A549 (cell line): ENCODE measurements at regions not wholly inside any gene's neighbourhood (a gene's known extent, or its start where the extent isn't known, plus 50 kb on each side); places are given as distances from the start of the nearest gene placed in this dataset.

Source experiments
- ATAC-seq, 2 experiments: fragments of 200-7000 bp in 1 of 2; fragments of >200 bp in 1 of 2; cut with Nextera tagmentation in 1 of 2; cut with Tn5 transposase in 1 of 2; 3 replicates each; pipeline versions ENCODE4 v1.8.0 to v1.9.1; 2018 to 2020; ENCODE audit warnings: mild to moderate bottlenecking in 1 of 2, moderate library complexity in 1 of 2
- CTCF ChIA-PET: fragments of 300-600 bp; sonication (Branson Sonifier 250); formaldehyde crosslinking; extraction: SDS; loops from one replicate; lab custom pipeline; 2021; ENCODE audit warnings: antibody characterized with exemption, inconsistent platforms; lab: Yijun Ruan, JAX
- POLR2A ChIA-PET: fragments of 350-600 bp; formaldehyde crosslinking; extraction: SDS; loops from one replicate; lab custom pipeline; 2021; ENCODE audit warnings: antibody characterized with exemption, inconsistent platforms; lab: Yijun Ruan, JAX
- DNase-seq, 2 experiments: peaks; one replicate each; pipeline versions ENCODE4 v3.0.0 to v3.0.0-alpha.2; 2011 to 2016; ENCODE audit warnings: low read depth in 1 of 2, low spot score in 1 of 2
- FAIRE-seq: peaks from 2 replicates; lab custom pipeline; 2011; peaks lifted over from hg19 to GRCh38; lab: Jason Lieb, UNC
- H3K27ac ChIP-seq, 2 experiments: fragments of >200 bp; sonication (Bioruptor Twin); formaldehyde crosslinking; 3 replicates each; pipeline ENCODE4 v1.5.1; 2016 to 2017
- H3K4me1 ChIP-seq: fragments of >200 bp; sonication (Bioruptor Twin); formaldehyde crosslinking; 3 replicates; pipeline ENCODE4 v1.6.1; 2016
- H3K4me2 ChIP-seq: fragments of >200 bp; sonication (Bioruptor Twin); formaldehyde crosslinking; 3 replicates; pipeline ENCODE4 v1.6.1; 2016
- H3K4me3 ChIP-seq: fragments of >200 bp; sonication (Bioruptor Twin); formaldehyde crosslinking; 3 replicates; pipeline ENCODE4 v1.5.1; 2016
- H3K9me3 ChIP-seq: fragments of >200 bp; sonication (Bioruptor Twin); formaldehyde crosslinking; 3 replicates; pipeline ENCODE4 v1.6.1; 2016
- CEBPB ChIP-seq, 2 experiments: fragments of >200 bp in 1 of 2; sonication (Bioruptor Twin) in 1 of 2; formaldehyde crosslinking in 1 of 2; IDR thresholded peaks; 2 replicates each; pipeline ENCODE4 v1.6.1; 2012 to 2016
- CHD4 ChIP-seq: fragments of 200-600 bp; sonication (generic); IDR thresholded peaks from 2 replicates; pipeline ENCODE4 v1.6.1; 2016; ENCODE audit warnings: antibody characterized with exemption, mild to moderate bottlenecking, borderline replicate concordance
- ESRRA ChIP-seq: fragments of 150-350 bp; IDR thresholded peaks from 2 replicates; pipeline ENCODE4 v1.6.1; 2014; ENCODE audit warnings: mild to moderate bottlenecking, low read length, borderline replicate concordance
- GATA3 ChIP-seq: IDR thresholded peaks from 2 replicates; pipeline ENCODE4 v1.6.1; 2012; ENCODE audit warnings: borderline replicate concordance
- HDAC2 ChIP-seq: fragments of 200-600 bp; sonication (generic); IDR thresholded peaks from 2 replicates; pipeline ENCODE4 v1.6.1; 2016
- HEYL ChIP-seq: fragments of 250-450 bp; sonication (Bioruptor Pico); IDR thresholded peaks from 2 replicates; pipeline ENCODE4 v1.8.0; 2021; ENCODE audit warnings: mild to moderate bottlenecking, moderate library complexity
- HOXA7 ChIP-seq: fragments of 250-450 bp; sonication (Bioruptor Pico); IDR thresholded peaks from 2 replicates; pipeline ENCODE4 v1.5.0; 2020; ENCODE audit warnings: mild to moderate bottlenecking, moderate library complexity
- HOXB13 ChIP-seq: fragments of 250-450 bp; sonication (Bioruptor Pico); IDR thresholded peaks from 2 replicates; pipeline ENCODE4 v1.5.0; 2020; ENCODE audit warnings: low read depth, mild to moderate bottlenecking, moderate library complexity
- KDM5A ChIP-seq: fragments of 200-600 bp; sonication (generic); IDR thresholded peaks from 2 replicates; pipeline ENCODE4 v1.6.1; 2016; ENCODE audit warnings: antibody characterized with exemption, mild to moderate bottlenecking
- MAZ ChIP-seq: fragments of 150-350 bp; IDR thresholded peaks from 2 replicates; pipeline ENCODE4 v1.6.1; 2014; ENCODE audit warnings: antibody characterized with exemption, low read depth, low read length, borderline replicate concordance
- NPAS2 ChIP-seq: fragments of 250-450 bp; sonication (Bioruptor Pico); IDR thresholded peaks from 2 replicates; pipeline ENCODE4 v1.8.0; 2022; ENCODE audit warnings: mild to moderate bottlenecking, moderate library complexity, borderline replicate concordance
- POLR2A ChIP-seq: IDR thresholded peaks from 2 replicates; pipeline ENCODE4 v1.6.1; 2012; ENCODE audit warnings: mild to moderate bottlenecking, low read length
- RARB ChIP-seq: fragments of 250-450 bp; sonication (Bioruptor Pico); IDR thresholded peaks from 2 replicates; pipeline ENCODE4 v1.8.0; 2021; ENCODE audit warnings: mild to moderate bottlenecking, moderate library complexity
- RFX5 ChIP-seq: fragments of 450-650 bp; IDR thresholded peaks from 2 replicates; pipeline ENCODE4 v1.7.1; 2014; ENCODE audit warnings: antibody characterized with exemption, mild to moderate bottlenecking, moderate library complexity
- SREBF2 ChIP-seq: fragments of 450-650 bp; IDR thresholded peaks from 2 replicates; pipeline ENCODE4 v1.6.1; 2014; ENCODE audit warnings: mild to moderate bottlenecking, moderate library complexity
- TFCP2L1 ChIP-seq: fragments of 250-450 bp; sonication (Bioruptor Pico); IDR thresholded peaks from 2 replicates; pipeline ENCODE4 v1.5.0; 2021; ENCODE audit warnings: mild to moderate bottlenecking
- ZSCAN20 ChIP-seq: fragments of 250-450 bp; sonication (Bioruptor Pico); IDR thresholded peaks from 2 replicates; pipeline ENCODE4 v1.8.0; 2022; ENCODE audit warnings: mild to moderate bottlenecking, moderate library complexity
- WGBS: methylation state at CpG from one replicate; pipeline ENCODE4 v1.1.6; 2017; ENCODE audit errors: missing lambda C conversion rate; 5-methylcytosine and 5-hydroxymethylcytosine counted together
- TF ChIP-seq, protein P1 (sequence below): fragments of 450-650 bp; IDR thresholded peaks from 2 replicates; pipeline ENCODE4 v1.6.1; 2014; ENCODE audit warnings: antibody characterized with exemption
- TF ChIP-seq, protein P2 (sequence below): fragments of 250-450 bp; sonication (Bioruptor Pico); IDR thresholded peaks from 2 replicates; pipeline ENCODE4 v1.5.0; 2020; ENCODE audit warnings: low read depth, mild to moderate bottlenecking, moderate library complexity
- TF ChIP-seq, protein P3 (sequence below): fragments of >200 bp; sonication (Bioruptor Twin); formaldehyde crosslinking; IDR thresholded peaks from 3 replicates; pipeline ENCODE4 v1.5.1; 2016
- TF ChIP-seq, protein P4 (sequence below): fragments of 250-450 bp; sonication (Bioruptor Pico); IDR thresholded peaks from 2 replicates; pipeline ENCODE4 v1.5.0; 2021; ENCODE audit warnings: mild to moderate bottlenecking, moderate library complexity, borderline replicate concordance

DNA sequence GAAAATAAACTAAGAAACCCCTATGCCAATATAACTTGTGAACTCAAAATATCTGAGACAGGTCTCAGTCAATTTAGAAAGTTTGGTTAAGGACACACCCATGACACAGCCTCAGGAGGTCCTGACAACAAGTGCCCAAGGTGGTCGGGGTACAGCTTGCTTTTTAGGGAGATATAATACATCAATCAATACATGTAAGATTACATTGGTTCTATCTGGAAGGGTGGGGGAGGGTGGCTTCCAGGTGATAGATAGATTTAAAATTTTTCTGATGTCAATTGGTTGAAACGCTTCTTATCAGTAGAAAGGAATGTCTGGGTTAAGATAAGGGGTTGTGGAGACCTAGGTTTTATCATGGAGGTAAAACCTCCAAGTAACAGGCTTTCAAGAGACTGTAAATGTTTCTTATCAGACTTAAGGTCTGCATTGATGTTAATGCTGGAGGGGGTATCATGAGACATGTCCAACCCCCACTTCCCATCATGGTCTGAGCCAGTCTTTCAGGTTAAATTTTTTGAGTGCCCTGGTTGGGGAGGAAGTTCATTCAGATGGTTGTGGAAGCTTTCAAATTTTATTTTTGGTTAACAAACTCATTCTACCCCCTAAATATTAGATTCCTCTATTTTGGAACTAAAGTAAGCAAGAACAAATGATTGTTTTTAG is 82.0 kb upstream of the RASSF8 start:
- Histone ChIP-seq H3K4me2 (no peak overlapping the region), H3K4me3 (no peak overlapping the region), H3K27ac (no peak overlapping the region), H3K9me3 (no peaks in the 10 kb centered on the region), H3K4me1 (no peaks in the 10 kb centered on the region)
- TF ChIP-seq HDAC2, result no peak
- no peak for TF ChIP-seq KDM5A
- TF ChIP-seq, protein P1, sequence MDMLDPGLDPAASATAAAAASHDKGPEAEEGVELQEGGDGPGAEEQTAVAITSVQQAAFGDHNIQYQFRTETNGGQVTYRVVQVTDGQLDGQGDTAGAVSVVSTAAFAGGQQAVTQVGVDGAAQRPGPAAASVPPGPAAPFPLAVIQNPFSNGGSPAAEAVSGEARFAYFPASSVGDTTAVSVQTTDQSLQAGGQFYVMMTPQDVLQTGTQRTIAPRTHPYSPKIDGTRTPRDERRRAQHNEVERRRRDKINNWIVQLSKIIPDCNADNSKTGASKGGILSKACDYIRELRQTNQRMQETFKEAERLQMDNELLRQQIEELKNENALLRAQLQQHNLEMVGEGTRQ, result no peak
- no peak for TF ChIP-seq HEYL (CRISPR knock-in tag)
- TF ChIP-seq GATA3, result no peak
- no peak for TF ChIP-seq MAZ
- no peak for TF ChIP-seq RARB (CRISPR knock-in tag)
- TF ChIP-seq NPAS2 (CRISPR knock-in tag), result no peak
- TF ChIP-seq HOXA7 (CRISPR knock-in tag), result no peak
- no peak for TF ChIP-seq RFX5
- no peak for TF ChIP-seq SREBF2
- no peak for TF ChIP-seq POLR2A
- no peak for TF ChIP-seq CHD4
- TF ChIP-seq ESRRA, result no peak
- TF ChIP-seq, protein P2, sequence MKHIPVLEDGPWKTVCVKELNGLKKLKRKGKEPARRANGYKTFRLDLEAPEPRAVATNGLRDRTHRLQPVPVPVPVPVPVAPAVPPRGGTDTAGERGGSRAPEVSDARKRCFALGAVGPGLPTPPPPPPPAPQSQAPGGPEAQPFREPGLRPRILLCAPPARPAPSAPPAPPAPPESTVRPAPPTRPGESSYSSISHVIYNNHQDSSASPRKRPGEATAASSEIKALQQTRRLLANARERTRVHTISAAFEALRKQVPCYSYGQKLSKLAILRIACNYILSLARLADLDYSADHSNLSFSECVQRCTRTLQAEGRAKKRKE, result no peak
- TF ChIP-seq, protein P3, sequence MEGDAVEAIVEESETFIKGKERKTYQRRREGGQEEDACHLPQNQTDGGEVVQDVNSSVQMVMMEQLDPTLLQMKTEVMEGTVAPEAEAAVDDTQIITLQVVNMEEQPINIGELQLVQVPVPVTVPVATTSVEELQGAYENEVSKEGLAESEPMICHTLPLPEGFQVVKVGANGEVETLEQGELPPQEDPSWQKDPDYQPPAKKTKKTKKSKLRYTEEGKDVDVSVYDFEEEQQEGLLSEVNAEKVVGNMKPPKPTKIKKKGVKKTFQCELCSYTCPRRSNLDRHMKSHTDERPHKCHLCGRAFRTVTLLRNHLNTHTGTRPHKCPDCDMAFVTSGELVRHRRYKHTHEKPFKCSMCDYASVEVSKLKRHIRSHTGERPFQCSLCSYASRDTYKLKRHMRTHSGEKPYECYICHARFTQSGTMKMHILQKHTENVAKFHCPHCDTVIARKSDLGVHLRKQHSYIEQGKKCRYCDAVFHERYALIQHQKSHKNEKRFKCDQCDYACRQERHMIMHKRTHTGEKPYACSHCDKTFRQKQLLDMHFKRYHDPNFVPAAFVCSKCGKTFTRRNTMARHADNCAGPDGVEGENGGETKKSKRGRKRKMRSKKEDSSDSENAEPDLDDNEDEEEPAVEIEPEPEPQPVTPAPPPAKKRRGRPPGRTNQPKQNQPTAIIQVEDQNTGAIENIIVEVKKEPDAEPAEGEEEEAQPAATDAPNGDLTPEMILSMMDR, result no peak
- TF ChIP-seq TFCP2L1 (CRISPR knock-in tag), result no peak
- no peak for TF ChIP-seq HOXB13 (CRISPR knock-in tag)
- TF ChIP-seq, protein P4, sequence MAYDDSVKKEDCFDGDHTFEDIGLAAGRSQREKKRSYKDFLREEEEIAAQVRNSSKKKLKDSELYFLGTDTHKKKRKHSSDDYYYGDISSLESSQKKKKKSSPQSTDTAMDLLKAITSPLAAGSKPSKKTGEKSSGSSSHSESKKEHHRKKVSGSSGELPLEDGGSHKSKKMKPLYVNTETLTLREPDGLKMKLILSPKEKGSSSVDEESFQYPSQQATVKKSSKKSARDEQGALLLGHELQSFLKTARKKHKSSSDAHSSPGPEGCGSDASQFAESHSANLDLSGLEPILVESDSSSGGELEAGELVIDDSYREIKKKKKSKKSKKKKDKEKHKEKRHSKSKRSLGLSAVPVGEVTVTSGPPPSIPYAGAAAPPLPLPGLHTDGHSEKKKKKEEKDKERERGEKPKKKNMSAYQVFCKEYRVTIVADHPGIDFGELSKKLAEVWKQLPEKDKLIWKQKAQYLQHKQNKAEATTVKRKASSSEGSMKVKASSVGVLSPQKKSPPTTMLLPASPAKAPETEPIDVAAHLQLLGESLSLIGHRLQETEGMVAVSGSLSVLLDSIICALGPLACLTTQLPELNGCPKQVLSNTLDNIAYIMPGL (CRISPR knock-in tag), result no peak
- ATAC-seq (no peak), DNase-seq (no peak), FAIRE-seq (no peak)
- ChIA-PET CTCF (interaction anchor here (0.6 kb wide), 1 partner anchor 208 kb away, joined by 4 read pairs; no protein-coding TSS in a partner anchor), POLR2A (no interaction called here)
- 27% methylated on average over 2 of the region's 2 CpGs for WGBS

DNA sequence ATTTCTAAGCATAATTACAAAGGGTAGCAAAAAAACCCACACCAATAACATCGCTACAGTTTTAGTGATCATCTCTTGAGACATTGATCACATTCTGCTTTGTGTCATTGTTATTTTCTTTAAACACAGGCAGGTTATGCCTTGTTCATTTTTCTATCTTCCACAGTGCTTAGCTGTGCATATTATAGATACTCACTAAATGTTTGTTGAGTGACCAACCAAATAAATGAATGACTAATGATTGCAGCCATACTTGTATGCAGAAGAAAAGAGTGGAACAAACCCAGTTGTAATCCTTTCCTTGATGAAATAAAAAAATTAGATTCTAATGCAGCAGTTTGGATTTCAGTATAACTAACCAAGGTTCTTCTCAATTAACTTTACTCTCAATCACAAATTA is 81.0 kb upstream of the RASSF8 start:
- ATAC-seq, result no peak

More for the DNA sequence above, 81.0 kb upstream of the RASSF8 start:
- ChIA-PET CTCF (no interaction called here), POLR2A (no interaction called here)
- DNase-seq (no peak), FAIRE-seq (no peak)
- H3K4me3 ChIP-seq, result no peak overlapping the region
- TF ChIP-seq ZSCAN20 (CRISPR knock-in tag), result no peak
- no peak for TF ChIP-seq HEYL (CRISPR knock-in tag)
- TF ChIP-seq CEBPB (IDR thresholded peaks at IDR 0.05), result no peak
- no peak for TF ChIP-seq POLR2A
- TF ChIP-seq ESRRA, result no peak
- TF ChIP-seq MAZ, result no peak
- no peaks in the 10 kb centered on the region for H3K4me1 ChIP-seq
- WGBS, result 77% methylated on average over 1 of the region's 1 CpG
- H3K9me3 ChIP-seq, result no peaks in the 10 kb centered on the region
- H3K4me2 ChIP-seq, result no peak overlapping the region
- no peak overlapping the region for H3K27ac ChIP-seq
